Stimulated activated CD4-positive, alpha-beta T cell treated with anti-CD3 and anti-CD28 coated beads, TNF-alpha, amount 100 ng/mL, for 1 hour (primary cell): ENCODE measurements at regions not wholly inside any gene's neighbourhood (a gene's known extent, or its start where the extent isn't known, plus 50 kb on each side); places are given as distances from the start of the nearest gene placed in this dataset.

Experiments
- DNase-seq, 3 donors: peaks; one replicate each; pipeline ENCODE4 v3.0.0-alpha.2; 2020; ENCODE audit warnings: low read depth in 3 of 3, low spot score in 1 of 3

DNA sequence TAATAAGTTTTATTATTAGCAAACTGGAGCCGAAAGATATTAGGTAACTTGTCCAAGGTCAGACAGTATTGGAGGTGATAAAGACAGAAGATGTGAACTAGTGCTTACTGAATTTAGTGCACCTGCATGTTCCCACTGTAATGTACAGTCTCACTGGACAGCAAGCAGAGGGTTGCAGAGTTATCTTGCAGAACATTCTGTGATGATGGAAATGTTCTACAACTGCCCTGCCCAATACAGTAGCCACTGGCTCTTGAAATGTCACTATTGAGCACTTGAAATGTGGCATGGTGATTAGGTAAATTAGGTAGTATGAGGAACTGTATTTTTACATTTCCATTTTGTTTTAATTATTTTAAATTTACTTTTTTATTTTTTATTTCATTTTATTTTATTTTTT is 356.6 kb downstream of the EPHA4 start:
- DNase-seq, result no peak

DNA sequence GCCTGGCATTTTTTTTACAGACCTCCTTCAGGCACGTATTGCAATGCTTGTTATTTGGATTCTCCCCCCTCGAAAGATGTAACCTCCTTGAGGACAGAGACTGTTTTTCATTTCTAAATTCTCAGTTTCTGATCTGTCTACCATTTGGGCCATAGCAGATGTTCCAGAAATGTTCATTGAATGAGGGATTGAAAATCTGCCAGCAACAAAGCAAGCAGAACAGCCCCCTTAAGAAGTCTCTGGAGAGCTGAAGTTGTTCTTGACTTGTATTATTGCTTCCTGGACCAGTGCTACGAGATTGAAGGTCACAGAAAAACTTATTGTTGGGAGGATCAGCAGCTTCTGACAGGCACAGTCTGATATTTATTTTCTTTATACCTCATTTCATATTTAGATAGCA is 355.5 kb downstream of the EPHA4 start:
- DNase-seq, result no peak

DNA sequence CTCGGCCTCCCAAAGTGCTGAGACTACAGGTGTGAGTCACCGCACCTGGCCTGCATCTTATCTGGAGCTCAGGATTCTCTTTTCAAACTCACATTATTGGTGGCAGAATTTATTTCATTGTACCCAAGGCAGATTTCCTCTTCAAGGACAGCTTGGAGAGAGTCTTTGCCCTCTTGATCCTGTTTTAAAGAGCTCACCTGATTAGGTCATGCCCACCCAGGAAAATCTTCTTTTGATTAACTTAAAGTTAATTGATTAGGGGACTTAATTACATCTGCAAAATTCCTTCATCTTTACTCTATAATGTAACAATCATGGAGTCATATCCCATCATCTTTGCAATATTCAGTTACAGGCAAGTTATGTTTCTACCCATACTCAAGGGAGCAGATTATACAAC is 346.4 kb downstream of the EPHA4 start:
- DNase-seq, result no peak

DNA sequence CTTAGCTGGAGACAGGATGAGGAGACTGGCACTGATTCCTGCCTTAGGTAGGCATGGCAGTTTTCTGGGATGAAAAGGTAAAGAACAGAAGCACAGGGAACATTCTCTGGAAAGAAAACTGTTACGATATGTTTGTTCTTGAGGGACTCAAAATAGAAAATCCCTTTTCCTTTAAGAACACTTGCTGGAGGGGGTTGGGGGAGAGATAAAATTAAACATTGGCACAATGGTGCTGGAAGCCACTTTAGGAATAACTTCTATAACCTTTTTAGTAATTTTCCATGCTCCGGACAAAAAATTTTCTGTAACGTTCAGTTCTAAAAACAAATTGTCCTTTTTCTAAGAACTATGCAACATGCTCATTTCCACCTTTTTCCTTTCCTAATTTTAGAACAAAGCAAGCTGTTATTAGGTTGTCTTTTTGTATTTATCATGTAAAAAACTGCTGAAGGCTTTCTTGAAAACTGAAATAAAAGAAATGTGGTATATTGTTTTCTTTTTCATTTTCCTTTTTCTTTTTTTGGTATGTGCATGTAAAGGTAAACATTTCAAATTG is 343.8 kb downstream of the EPHA4 start:
- no peak for DNase-seq

DNA sequence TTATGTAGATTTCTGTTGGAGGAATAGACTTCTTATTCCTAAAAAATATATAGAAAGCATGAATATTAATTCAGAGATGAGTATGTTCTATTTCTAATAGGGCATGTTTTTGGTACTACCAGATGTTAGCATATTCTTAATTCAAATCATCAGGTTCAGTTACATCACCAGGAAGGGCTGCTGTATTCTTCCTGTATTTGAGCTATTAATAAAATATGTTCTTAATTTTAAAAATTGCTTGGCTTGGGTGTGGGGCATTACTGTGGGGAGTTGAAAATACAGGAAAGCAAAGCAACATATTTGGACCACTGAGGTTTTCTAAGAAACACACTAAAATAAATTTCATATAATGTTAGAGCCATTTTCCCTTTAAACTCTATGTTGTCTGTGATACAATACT is 343.0 kb downstream of the EPHA4 start:
- no peak for DNase-seq

DNA sequence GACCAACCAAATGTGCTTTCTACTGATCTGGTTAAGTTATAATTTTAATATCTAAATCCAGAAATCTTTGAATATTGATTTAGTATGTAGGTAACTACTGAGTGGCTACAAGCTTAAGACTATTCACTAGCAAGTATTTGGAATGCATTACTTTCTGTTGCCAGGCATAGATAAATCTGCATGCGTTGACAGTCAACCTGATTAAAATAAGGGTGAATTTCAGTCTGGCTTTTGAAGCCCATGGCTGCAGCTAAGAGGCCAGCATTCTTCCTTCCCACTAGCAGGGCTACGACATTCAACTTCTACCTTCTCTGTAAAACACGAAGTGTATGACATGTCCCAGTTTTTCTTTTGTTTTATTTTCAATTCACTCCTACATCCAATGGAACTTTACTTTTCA is 340.6 kb downstream of the EPHA4 start:
- DNase-seq, result no peak

DNA sequence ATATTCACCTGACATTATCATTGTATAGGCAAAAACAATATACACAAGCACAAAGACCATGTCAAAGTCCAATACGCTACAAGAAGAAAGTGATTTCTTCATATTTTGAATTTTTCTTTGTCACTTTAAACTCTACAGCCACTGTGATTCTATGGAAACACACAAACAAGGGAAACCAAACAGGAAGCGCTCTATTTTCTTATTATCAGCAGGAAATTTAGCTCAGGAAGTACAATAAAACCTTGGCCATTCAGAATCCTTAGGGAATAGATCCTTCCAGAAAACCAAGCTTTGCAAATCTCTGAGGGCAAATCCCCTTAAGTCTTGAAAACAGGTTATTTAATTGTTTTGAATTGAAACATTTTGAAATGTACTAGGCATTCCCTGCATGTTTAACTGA is 336.2 kb downstream of the EPHA4 start:
- no peak for DNase-seq

DNA sequence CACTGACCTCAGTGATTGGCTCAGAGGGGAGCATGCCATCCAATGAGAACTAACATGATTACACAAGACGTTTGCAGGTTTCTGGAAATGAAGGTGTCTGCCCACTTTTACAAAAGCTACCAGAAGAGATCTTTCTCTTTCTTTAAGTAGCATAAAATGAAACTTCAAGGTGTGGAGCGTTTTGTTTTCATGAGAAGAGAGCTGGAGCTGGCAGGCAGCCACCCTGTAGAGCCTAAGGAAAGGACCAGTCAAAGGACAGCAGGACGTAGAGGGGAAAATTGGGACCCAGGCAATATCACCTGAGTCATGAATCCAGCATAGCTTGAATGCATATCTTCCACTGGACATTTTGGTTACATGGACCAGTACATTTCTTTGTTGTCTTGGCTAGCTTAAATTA is 331.0 kb downstream of the EPHA4 start:
- DNase-seq, result no peak

DNA sequence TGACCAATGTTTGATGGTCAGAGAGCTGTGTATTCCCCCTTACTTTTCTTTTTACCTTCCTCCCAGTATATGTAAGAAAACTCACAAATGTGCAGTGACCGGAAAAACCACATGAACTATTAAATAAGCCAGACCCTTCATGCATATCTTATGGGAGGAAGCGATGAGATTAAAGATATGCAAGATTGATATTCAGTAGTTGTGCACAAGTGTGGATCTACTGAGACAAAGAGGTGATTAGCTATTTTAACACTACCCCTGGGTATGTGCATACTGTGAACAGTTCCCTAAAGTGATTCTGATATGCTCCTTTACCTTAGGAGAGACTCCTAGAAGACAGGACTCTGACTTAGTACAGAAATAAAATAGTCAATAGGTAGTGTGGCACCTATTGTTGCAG is 328.3 kb downstream of the EPHA4 start:
- DNase-seq, result no peak

DNA sequence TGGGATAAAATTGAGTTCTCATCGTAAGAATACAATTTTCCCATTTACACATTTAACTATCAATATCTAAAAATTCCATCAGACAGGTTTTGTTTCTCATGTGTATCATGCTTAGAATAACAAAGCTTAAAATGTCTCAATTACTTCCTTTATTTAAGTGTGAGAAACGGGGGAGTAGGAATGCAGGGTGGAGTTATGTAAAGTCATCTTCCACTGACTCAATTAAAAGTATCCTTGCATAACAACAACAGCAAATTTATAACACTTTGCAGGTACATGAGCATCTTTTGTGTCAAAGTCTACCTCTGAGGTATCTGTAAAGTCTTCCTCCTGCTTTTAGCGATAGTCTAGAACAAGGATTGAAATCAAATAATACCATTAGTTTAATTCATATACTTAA is 327.1 kb downstream of the EPHA4 start:
- DNase-seq, result no peak

DNA sequence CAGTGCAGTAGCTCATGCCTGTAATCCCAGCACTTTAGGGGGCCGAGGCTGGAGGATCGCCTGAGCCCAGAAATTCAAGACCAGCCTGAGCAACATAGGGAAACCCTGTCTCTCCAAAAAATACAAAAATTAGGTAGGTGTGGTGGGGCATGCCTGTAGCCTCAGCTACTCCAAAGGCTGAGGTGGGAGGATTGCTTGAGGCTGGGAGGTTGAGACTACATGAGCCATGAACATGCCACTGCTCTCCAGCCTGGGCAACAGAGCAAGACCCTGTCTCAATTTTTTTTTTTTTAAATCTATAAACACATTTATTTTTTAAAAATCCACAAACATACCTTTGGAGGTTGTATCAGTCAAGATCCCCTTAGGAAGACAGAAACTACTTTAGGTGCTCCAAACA is 326.3 kb downstream of the EPHA4 start:
- no peak for DNase-seq

DNA sequence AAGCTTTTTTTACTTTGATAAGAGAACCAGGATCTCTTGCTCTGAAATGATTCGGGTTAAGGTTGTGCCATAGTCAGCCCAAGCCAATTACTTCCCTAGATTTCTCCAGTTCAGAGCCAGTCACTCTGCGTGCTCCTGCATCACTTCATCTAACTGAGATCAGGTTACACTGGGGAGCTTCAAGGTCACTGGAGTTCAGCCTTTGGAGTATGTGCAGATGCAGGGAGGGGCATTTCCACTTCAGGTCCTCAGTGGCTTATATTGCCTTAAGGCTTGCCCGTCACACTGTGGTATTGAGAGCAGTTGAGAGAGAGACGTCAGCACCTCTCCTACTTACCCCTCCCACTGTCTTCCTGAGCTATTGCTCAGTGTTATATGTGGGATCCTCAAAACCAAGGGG is 317.8 kb downstream of the EPHA4 start:
- DNase-seq, result no peak

DNA sequence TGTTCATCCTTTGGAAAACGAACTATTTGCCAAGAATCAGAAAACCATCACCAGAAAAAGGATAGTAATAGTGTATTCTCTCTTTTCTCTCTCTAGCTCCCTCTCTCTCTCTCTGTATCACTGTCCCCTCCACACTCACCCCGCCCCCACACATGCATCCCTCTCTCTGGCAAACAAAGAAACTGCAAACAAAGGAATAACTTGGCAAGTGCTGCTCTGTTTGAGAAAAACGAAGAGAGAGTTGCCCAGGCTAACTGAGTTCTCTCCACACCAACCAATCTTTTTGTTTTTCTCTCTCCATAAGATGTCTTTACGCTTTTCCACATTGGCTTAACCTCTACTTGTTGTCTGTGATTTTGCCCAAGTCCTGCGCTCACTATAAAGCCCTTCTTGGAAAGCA is 316.2 kb downstream of the EPHA4 start:
- DNase-seq, result no peak

DNA sequence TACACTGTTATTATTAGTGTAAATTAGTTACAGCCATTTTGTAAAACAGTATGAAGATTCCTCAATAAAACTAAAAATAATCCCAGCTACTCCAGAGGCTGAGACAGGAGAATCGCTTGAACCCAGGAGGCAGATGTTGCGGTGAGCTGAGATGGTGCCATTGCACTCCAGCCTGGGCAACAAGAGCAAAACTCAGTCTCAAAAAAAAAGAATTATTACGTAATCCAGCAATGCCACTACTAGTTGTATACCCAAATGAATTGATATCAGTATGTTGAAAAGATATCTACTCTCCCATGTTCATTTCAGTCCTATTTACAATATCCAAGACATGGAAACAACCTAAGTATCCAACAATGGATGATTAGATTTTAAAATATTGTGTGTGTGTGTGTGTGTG is 313.6 kb downstream of the EPHA4 start:
- no peak for DNase-seq

DNA sequence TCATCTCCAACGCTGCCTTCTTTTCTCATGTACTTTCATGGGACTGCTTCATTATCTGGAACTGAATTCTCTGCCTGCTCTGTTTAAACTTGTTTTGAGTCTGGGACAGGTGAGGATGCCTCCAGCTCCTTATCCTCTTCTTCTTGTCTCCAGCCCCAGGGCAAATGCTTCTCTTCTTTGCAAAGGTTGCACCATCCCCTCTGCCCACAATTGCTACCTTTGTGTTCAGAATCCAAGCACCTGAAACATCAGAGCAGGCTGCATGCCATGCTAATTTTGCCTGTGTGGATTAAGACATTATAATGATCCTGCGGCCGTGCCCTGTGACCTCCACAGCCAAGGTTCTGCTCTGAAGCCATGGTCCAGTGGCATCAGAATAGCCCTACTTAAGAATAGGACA is 309.5 kb downstream of the EPHA4 start:
- no peak for DNase-seq

DNA sequence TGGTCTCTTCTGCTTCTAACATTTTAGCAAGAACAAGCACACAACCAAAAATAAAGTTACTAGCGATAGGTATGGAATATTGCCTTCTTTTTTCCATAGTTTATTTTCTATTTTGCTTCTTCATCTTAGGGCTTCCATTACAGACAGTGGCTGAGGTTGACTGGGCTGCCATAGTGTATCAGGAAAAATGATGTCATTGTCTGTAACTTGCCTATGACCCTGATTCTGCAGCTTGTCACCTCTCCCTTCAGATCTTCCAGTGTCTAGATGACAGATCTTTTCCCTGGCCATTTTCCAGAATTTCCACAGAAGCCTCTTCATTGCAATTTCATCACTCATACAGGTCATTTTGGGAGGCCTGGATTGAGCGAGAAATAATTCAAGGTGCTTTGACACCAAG is 308.5 kb downstream of the EPHA4 start:
- DNase-seq, result no peak

DNA sequence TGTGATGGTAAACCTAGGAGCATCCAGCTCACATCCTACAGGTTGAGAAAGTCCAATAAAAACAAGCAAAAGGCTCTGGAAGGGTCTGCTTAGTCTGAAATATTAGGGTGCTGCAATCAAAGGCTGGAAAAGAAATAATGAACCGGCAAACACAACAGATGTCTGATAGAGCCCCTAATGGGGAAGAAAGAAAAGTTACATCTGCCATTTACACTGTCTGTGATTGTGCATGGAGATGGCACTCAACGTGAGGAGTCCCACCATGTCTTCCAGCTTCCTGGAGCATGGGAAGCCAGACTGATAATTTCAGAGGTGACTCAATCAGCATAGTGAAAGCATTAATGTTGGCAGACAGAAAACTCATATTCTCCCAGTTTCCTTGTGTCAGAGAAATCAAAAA is 307.8 kb downstream of the EPHA4 start:
- no peak for DNase-seq

DNA sequence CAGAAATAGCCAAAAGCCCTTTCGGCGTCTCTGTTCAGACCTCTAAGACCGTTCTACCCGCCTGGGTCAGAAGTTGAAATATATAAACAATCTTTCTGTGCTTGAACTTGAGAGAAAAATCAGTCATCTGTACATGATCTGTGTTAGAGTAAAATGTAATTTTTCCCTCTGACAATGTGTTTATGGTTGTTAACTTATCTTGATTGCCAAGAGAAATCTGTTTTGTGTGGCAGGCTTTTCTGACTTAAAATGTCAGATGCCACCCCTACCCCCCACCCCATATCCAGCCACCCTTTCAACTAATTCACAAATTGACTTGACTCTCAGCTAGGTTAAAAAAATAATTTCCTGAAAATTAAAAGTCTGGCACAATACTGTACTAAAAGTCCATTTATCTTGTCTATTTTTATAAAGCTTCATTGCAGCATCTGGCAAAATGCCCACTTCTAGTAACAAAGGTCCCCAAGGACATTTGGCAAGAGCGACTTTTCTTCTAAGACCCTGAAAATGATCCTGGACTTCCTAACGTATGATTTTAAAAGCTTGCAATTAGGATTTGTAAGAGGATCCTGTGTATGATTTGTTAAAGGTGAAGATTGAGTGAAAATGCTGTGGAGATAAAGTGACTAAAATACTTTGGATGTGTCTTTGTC is 304.2 kb downstream of the EPHA4 start:
- no peak for DNase-seq

DNA sequence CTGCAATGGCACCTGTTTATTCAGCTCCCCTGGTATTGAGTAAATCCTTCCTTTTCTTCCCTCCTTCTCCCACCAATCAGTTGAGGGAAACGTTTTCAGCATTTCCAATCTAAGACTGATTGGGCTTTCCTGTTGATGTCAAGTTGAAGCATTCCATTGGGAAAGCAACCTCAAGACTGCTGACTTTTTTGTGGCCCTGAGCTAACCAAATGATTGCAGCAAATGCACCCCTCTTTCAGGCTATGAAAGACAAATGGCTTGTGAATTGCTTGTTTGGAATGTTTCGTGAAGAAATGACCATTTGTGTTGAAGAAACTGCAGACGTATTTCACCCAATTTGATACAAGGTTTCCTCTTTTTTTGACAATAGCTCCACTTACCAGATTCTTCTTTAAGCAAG is 303.5 kb downstream of the EPHA4 start:
- DNase-seq, result no peak

DNA sequence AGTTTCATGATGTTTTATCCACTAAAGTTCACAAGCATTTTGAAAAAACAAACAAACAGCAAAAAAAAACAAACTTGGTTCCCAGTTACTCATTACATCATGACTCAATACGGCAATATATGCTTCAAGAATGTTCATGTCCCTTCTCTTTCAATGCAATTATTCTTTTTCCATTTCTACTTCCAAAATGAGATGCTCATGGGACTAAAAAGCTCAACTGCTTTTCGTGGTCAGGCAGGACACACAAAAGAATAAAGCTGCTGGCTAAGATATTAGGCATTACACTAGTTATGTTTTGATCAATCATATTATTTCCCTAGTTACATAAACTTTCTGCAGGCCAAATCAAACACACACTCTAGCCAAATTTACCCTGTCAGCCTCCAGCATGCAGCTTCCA is 301.3 kb downstream of the EPHA4 start:
- no peak for DNase-seq

DNA sequence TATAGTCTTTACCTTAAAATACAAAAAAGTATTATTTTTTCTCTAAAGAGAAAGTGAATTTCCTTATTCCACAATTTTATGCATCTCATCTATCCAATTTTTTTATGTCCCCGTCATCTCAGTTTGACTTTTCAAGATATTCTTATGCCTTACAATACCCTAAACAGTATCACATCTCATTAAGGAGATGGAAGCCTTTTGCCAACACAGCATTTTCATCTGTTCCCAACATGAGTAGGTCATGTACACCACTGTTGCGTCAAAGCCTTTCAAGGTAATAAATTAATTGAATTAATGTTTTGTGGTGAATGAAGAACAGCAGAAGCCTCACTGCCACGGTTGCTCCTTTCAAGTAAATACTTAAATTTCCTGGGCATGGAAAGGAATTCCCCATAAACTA is 299.4 kb downstream of the EPHA4 start:
- no peak for DNase-seq

DNA sequence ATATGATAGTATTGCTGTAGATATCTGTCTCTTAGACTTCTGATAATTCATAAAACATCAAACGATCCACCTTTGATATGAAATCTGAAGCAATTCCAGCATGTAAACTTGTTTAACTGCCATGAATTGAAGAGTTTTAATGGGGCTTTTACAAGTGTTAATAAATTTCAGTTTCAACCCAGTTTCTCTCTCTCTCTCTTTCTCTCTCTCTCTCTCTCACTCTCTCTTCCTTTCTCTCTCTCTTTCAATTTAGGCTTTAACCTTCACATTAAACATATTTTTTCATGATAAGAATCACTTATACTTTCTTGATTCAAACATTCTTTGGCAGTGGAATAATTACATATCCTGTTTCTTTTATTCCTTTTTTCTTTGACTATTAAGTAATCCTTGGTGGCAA is 296.1 kb downstream of the EPHA4 start:
- DNase-seq, result no peak

DNA sequence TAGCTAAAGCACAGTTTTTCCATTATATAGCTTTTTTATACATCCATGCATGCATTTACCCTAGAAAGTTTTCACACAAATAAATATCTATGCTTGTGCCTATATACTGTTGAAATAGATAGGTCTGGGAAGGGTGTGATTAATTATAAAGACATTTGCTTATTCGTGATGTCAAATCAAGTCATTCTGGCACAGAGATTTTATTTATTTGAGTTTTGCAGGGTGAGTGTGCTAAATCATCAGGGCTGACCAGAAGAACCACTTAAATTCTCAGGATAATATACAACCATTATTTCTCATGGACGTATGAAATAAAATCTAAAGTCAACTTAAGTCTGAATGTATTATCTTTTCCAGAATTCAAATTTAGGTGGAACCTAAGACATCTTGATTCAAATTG is 295.5 kb downstream of the EPHA4 start:
- DNase-seq, result no peak

DNA sequence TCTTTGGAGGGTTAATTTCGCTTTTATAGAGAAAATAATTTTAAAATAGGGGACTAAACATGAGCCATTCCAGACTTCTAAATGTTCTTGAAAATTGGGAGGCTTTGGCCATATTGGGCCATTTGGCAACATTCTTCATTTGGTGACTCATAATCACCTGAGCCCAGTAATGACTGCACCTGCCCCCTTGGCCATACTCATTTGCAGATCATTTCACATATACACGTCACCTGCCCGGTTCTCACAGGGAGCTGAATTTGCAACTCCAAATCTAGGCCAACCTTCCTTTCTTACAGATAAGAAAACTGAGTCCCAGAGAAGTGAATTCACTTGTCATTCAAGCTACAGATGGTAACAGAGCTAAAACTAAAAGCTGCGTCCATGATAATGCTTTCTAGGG is 289.7 kb downstream of the EPHA4 start:
- no peak for DNase-seq
